NCI-H2029 (cell line): ENCODE measurements at regions not wholly inside any gene's neighbourhood (a gene's known extent, or its start where the extent isn't known, plus 50 kb on each side); places are given as distances from the start of the nearest gene placed in this dataset.
"Not testable (repeated sequence)": the region's sequence is repeated elsewhere in the genome, so short reads cannot be mapped to it uniquely, and the experiment has no call there.

Experiments
- DNase-seq: peaks from one replicate; lab custom pipeline; 2025; lab: John Stamatoyannopoulos, UW

DNA sequence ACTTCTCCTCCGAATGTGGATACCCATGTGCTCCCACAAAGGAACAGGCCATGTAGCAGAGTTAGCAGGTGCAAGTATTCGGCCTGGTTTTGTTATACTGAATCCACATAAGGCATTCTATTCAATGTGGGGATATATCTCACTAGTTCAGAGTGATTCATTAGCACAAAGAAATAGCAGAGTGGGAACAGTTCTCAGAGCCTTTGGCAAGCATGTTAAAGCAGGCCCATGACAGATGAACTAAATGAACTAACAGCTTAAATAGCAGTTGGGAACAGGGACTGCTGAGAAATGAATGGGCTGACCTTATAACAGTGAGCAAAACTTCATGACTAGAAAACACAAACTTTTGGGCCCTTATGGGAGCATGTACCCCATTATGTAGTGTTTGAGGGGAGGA is 352.0 kb downstream of the FLRT2 start:
- no peak for DNase-seq

- no peak for DNase-seq
Observed at GRCh38 chr14:85878874-85879273, 348.9 kb downstream of the FLRT2 start.

DNA sequence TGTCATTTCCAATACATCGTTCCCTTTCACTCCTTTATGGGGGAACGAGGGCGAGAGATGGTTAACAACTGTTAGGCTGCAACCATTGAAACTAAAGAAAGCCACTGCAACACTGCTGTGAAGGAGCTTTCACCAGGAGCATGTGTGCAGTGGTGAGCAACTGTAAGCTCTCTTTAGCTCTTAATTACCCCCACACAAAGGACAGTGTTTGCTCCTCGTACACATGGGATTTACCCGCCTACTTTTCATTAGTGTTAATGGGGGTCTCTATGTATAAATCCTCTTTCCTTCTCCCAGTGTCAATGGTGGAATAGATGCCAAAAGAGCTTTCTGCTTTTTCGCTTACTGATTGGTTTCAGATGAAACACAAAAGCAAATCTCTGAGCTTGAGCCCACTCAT is 343.1 kb downstream of the FLRT2 start:
- DNase-seq: no peak

GRCh38 chr14:85867450-85867849 is 337.5 kb downstream of the FLRT2 start:
- DNase-seq: no peak

DNA sequence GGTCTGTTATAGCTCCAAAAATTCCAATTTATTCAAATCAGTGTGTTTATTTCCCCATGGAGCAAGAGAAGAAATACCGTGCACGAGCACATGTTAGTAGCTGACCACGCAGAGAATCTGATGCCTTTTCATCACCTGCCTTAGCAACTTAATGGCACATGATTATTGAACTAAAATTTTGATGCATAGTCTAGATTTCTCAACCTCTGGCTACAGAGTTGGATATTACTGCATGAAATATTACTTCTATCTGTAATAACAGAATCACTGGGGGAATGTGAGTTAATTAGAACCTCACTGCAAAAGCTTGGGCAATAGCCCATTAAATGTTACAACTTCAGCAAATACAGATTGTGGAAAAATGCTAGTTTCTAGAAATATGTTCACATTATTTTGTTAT is 335.8 kb downstream of the FLRT2 start:
- DNase-seq: no peak

GRCh38 chr14:85858634-85859033 is 328.7 kb downstream of the FLRT2 start:
- no peak for DNase-seq

- DNase-seq: no peak
Observed at GRCh38 chr14:85856430-85856829, 326.5 kb downstream of the FLRT2 start.

DNA sequence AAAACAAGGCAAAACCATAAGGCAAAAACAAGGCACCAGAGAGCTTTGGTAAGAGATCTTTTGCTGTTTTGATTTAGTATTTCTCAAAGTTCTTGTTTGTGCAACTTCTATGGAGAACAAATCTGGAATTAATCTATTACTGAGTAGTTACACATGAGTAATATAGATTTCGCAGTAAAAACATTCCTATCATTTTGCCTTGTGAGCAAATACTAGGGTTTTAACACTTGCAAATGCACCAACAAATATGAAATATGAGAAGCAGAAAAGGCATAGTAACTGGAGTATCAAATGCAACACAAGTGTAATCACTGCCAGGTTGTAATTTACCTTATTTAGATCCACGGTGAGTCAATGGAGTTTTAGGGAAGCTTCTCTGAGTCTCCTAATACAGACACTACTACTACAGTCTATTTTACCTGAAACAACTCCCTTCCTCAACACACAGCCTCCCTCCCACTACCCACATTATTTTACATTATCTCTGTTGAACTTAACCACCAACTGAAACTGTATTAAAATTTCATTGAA is 324.1 kb downstream of the FLRT2 start:
- no peak for DNase-seq

DNA sequence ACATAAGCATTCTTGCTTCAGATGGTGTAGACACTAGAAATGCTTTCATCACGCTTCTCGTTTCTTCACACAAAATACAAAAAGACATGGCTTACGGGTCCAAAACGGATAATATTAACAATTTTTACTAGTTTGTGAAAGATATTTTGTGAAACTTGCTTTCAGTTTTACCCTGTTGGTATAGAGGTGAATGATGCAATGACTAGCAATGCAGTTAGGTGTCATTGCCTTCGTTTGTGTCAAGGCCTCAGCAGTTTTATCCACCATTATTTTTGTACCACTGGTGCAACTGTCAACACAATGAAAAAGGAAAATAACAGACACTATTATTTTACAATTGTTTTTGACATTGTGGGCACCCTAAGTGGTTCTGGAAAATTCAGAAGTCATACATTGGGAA is 323.0 kb downstream of the FLRT2 start:
- DNase-seq: no peak

DNA sequence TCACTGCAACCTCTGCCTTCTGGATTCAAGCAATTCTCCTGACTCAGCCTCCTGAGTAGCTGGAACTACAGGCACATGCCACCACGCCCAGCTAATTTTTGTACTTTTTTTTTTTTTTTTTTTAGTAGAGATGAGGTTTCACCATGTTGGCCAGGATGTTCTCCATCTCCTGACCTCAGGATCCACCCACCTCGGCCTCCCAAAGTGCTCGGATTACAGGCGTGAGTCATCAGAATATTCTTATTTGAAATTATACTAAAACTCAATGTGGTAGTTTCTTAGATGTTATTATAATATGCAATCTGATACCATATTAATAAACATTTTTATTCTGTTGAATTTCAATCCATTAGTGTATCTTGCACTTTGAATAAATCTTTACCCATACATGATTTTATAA is 322.2 kb downstream of the FLRT2 start:
- not testable (repeated sequence) for DNase-seq

GRCh38 chr14:85830549-85830948 is 300.6 kb downstream of the FLRT2 start:
- DNase-seq: not testable (repeated sequence)

DNA sequence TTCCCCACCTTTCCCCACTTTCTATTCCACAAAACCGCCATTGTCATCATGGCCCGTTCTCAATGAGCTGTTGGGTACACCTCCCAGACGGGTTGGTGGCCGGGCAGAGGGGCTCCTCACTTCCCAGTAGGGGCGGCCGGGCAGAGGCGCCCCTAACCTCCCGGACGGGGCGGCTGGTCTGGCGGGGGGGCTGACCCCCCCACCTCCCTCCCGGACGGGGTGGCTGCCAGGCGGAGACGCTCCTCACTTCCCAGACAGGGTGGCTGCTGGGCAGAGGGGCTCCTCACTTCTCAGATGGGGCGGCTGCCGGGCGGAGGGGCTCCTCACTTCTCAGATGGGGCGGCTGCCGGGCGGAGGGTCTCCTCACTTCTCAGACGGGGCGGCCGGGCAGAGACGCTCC is 299.7 kb downstream of the FLRT2 start:
- not testable (repeated sequence) for DNase-seq

DNA sequence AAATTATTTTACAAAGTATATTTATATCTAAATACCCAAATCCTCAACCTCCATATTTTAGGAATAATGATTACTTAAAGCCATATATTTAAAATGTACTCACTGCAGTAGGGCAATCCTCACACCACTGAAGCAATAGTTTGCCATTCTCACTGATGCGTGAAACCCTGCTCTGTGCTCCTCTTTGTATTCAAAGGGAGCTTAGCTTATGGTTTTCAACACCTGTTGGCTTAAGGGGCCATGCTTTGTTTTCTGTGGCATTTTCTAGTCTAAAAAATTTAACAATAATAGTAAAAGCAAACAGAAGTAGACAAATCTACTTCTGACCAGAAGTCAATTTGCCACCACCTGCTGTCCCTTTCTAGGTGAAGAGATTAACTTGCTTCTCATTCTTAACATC is 294.6 kb downstream of the FLRT2 start:
- DNase-seq: no peak

GRCh38 chr14:85822236-85822635 is 292.3 kb downstream of the FLRT2 start:
- DNase-seq: no peak

DNA sequence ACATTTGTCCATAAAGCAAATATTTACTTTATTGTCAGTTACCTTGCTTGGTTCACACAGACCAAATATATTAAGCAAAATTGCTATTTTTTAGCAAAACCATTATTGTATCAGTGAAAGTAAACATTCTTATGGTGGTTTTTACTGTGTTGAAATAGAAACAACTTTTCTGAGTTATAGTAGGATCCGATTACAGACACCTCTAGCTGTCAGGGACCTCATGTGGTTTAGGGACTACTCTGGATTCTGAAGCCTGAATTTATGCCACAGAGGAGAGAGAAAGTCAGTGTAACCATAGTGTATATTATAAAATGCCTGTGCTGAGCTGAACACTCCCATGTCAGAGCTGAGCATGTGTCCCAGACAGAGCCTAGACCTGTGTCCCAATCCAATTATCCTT is 287.5 kb downstream of the FLRT2 start:
- DNase-seq: no peak

DNA sequence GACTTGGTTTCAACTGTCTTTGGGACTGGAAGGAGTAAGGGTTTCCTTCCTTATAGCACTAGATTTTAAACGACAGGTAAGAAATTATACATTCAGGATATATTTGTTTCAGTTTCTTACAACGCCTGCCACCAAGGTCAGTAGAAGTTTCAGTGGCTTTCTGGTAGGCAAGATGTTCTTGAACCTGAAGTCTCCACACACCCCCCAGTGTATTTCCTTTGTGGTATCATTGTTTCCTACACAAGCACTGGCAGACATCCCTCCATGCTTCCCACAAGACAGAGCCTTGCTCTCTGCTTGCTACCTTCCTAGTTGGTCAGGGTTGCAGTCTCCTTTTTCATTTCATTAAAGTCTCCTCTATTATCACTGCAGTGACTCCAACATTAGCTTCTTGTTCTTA is 283.1 kb downstream of the FLRT2 start:
- no peak for DNase-seq

GRCh38 chr14:85811340-85811739 is 281.4 kb downstream of the FLRT2 start:
- DNase-seq: no peak

DNA sequence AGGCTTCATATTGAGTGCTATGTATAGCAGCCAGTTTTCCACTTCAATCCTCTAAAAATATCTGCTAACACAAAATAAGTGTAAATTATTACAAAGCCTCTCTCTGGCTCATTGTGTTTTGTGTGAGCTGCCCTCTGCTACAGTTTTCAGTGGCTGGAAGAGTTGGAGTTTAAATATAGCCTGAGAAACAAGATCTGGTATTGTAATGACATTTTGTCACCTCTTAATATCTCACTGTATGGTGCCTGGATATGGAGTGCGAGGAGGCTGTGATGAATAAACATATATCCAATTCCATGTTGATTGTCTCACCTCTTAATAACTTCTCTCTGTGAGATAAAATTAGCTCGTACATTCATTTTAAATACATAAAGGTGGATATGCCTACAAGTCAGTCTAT is 269.7 kb downstream of the FLRT2 start:
- DNase-seq: no peak

- no peak for DNase-seq
Observed at GRCh38 chr14:85798856-85799255, 268.9 kb downstream of the FLRT2 start.

DNA sequence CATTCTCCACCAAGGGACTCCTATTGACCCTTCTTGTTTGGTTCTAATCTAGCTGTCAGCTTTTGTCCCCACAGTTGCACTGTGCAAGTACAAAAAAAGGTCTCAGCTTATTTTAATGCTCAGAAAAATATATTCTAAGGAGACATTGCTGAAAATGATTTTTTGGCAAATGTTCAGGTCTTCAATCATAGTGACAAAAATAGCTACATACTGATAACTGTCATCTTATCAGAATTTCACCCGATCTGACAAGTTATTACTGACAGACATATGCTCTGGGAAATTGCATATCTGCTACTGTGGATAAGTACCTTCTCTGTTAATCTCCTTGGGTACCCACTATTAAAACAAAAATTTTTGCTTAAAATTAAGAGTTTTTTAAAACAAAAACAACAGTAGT is 263.6 kb downstream of the FLRT2 start:
- no peak for DNase-seq

DNA sequence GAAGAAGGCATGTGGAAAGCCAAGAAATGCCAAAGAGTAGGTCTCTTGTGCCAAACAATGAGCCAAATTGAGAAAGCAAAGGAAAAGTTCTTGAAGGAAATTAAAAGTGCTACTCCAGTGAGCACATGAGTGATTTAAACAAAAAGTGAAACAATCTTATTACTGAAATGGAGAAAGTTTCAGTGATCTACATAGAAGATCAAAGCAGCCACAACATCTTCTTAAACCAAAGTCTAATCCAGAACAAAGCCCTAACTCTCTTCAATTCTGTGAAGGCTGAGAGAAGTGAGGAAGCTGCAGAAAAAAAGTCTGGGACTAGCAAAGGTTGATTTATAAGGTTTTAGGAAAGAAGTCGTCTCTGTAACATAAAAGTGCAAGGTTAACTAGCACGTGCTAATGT is 259.6 kb downstream of the FLRT2 start:
- no peak for DNase-seq

DNA sequence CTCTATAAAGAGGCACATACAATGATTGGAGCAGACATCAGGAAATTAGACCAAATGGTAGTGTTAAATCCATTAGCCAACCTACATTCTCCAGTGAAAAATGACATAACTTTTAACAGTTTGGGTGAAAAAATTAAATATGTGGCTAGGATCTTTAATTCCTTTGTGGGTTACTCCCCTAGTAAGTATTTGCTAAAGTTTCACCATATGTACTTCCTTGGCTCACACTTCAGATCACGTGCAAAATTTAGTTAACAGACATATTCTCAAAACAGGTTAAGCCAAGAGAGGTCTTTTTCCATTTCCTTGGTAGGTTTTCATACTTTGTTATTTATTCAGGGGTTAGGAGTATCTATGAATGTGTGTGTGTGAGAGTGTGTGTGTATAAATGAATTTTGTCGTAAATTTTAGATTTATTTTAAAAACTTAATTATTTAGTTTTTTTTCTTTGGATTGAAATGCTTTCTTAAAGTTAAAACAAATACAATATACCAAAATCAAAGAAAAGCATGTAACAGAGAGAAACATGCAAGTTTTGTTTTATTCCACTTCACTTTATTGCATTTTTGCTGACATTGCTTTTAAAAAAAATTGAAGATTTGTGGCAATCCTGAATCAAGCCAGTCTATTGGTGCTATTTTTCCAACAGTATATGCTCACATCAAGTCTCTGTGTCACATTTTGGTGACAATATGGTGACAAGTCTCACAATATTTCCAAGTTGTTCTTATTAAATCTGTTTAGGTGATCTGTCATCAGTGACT is 258.7 kb downstream of the FLRT2 start:
- DNase-seq: no peak

- no peak for DNase-seq
Observed at GRCh38 chr14:85766295-85766694, 236.4 kb downstream of the FLRT2 start.

DNA sequence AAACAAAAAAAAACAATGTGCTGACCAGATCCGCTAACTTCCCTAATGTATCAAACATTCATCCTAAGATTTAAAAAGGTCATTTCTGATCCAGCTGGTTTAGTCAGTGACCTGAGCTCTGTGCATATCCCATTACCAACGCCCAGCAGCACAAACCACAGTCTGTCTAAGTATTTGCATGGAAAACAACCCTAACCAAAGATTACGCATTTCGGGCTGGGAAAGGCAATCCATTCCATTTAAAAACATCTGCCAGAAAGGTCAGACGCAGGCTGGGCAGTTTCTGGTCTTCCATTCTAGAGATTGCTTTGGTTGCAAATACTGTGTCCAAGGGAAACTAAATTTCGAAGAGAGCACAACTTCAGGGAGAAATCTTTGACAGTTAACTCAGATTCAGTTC is 234.9 kb downstream of the FLRT2 start:
- no peak for DNase-seq
